ENCODE measurements at regions not wholly inside any gene's neighbourhood (a gene's known extent, or its start where the extent isn't known, plus 50 kb on each side); places are given as distances from the start of the nearest gene placed in this dataset.

DNA sequence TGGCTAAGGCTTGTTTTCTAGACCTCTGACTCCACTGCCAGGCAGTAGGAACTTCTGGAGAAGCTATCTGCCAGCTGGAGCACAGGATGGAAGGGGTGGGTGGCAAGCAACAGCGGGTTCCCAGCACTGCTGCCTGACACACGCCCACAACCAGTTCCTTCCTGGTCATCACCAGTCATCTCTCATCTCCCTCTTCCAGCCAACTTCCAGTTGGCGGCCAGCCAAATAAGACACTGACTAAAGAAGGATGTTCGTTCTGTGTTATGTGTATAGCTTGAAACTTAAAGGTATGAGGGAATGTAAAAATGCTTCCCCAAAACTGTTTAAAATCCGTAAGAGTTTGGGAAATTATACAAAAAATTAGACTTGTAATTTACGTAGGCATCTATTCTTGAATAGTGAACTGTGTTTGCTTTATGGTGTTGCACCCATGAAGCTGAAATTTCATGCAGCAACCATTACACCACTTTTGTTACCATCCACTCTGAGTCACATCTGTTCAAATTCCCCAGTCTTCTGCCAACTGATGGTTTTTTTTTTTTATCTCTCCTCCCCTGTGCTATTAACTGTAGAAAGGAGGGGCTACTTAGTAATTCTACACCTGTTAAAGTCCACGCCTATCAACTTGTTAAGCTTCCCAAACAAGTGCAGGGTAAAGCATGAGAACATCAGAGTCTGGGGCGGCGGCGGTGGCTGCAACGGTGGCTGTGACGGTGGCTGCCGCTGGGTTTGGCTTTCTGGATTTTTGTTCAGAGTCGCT is 86.2 kb upstream of the FRY start:
- TF ChIP-seq, protein P1, sequence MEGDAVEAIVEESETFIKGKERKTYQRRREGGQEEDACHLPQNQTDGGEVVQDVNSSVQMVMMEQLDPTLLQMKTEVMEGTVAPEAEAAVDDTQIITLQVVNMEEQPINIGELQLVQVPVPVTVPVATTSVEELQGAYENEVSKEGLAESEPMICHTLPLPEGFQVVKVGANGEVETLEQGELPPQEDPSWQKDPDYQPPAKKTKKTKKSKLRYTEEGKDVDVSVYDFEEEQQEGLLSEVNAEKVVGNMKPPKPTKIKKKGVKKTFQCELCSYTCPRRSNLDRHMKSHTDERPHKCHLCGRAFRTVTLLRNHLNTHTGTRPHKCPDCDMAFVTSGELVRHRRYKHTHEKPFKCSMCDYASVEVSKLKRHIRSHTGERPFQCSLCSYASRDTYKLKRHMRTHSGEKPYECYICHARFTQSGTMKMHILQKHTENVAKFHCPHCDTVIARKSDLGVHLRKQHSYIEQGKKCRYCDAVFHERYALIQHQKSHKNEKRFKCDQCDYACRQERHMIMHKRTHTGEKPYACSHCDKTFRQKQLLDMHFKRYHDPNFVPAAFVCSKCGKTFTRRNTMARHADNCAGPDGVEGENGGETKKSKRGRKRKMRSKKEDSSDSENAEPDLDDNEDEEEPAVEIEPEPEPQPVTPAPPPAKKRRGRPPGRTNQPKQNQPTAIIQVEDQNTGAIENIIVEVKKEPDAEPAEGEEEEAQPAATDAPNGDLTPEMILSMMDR (IDR thresholded peaks at IDR 0.05), result no peak
- no peak for TF ChIP-seq EZH2 (IDR thresholded peaks at IDR 0.05; ENCODE audit: borderline replicate concordance, insufficient read depth, low read depth, low read length, poor library complexity, severe bottlenecking)

Measured in B cell (primary cell).